Panc1 (cell line): ENCODE measurements at regions not wholly inside any gene's neighbourhood (a gene's known extent, or its start where the extent isn't known, plus 50 kb on each side); places are given as distances from the start of the nearest gene placed in this dataset.

Source experiments
- ATAC-seq: fragments of 200-7000 bp; cut with Tn5 transposase; 2 replicates; pipeline ENCODE4 v1.9.1; 2020; ENCODE audit warnings: mild to moderate bottlenecking, moderate library complexity
- BruUV-seq: library from RNA; stranded (reverse); fragments of 400-500 nt; replicated peaks from 2 replicates; lab custom pipeline; 2021; lab: Mats Ljungman, UMichigan
- CTCF ChIA-PET: fragments of 300-600 bp; sonication (Branson Sonifier 250); formaldehyde crosslinking; loops from one replicate; lab custom pipeline; 2022; ENCODE audit warnings: antibody characterized with exemption; lab: Charles Lee
- POLR2A ChIA-PET: fragments of 300-600 bp; sonication (Branson Sonifier 250); formaldehyde crosslinking; loops from one replicate; lab custom pipeline; 2022; ENCODE audit warnings: antibody characterized with exemption; lab: Charles Lee
- DNase-seq: peaks from one replicate; pipeline ENCODE4 v3.0.0-alpha.2; 2010; ENCODE audit warnings: low read depth, low spot score
- H3K27ac ChIP-seq: 2 replicates; pipeline ENCODE4 v1.5.1; 2011; ENCODE audit warnings: mild to moderate bottlenecking, low read length, inconsistent platforms
- H3K27me3 ChIP-seq: fragments of 200-500 bp; sonication (Bioruptor generic); 2 replicates; pipeline ENCODE4 v1.6.0; 2014; ENCODE audit warnings: low read length, inconsistent platforms; ENCODE audit not compliant: control insufficient read depth, insufficient read depth
- H3K36me3 ChIP-seq: fragments of 200-500 bp; sonication (Bioruptor generic); 2 replicates; pipeline ENCODE4 v1.5.1; 2014; ENCODE audit warnings: inconsistent platforms, mild to moderate bottlenecking, low read length, moderate library complexity; ENCODE audit not compliant: control insufficient read depth, insufficient read depth
- H3K4me1 ChIP-seq: 2 replicates; pipeline ENCODE4 v1.5.1; 2011; ENCODE audit warnings: inconsistent platforms, mild to moderate bottlenecking, low read length, moderate library complexity; ENCODE audit not compliant: control insufficient read depth, insufficient read depth
- H3K4me3 ChIP-seq, 2 experiments: 2 replicates each; pipeline ENCODE4 v1.5.1; 2011 to 2012; ENCODE audit warnings: low read depth in 2 of 2, low read length in 2 of 2, mild to moderate bottlenecking in 2 of 2, inconsistent platforms in 1 of 2, moderate library complexity in 1 of 2
- H3K9me3 ChIP-seq: fragments of 200-500 bp; sonication (Bioruptor generic); 2 replicates; pipeline ENCODE4 v1.5.1; 2014; ENCODE audit warnings: low read depth, mild to moderate bottlenecking, inconsistent platforms, low read length, moderate library complexity; ENCODE audit not compliant: control insufficient read depth, insufficient read depth
- POLR2AphosphoS5 ChIP-seq: IDR thresholded peaks from 2 replicates; pipeline ENCODE4 v1.6.1; 2012; ENCODE audit warnings: mild to moderate bottlenecking, low read depth, low read length, moderate library complexity
- SIN3A ChIP-seq: IDR thresholded peaks from 2 replicates; pipeline ENCODE4 v1.6.1; 2012; ENCODE audit warnings: low read depth, mild to moderate bottlenecking, low read length, moderate library complexity, borderline replicate concordance; ENCODE audit not compliant: insufficient read depth
- TCF7L2 ChIP-seq: IDR thresholded peaks from 2 replicates; pipeline ENCODE4 v1.6.1; 2011; ENCODE audit warnings: mild to moderate bottlenecking, low read depth, low read length, inconsistent platforms
- in situ Hi-C: cut with HindIII; loops from 2 replicates; pipeline ENCODE4 v1.10.0; 2016; ENCODE audit warnings: low sequenced_read_pairs, low pct_unique_long_range_greater_than_20kb
- intact Hi-C: fragments of 100-400 bp; cut with micrococcal nuclease; formaldehyde crosslinking; loops from one replicate; pipeline ENCODE4 v1.10.0; 2022; ENCODE audit not compliant: unreplicated experiment
- TF ChIP-seq, protein P1 (sequence below), 2 experiments: IDR thresholded peaks; 2 replicates each; pipeline ENCODE4 v1.6.1; 2011 to 2012; ENCODE audit warnings: low read depth in 2 of 2, control low read depth in 1 of 2, low read length in 1 of 2, mild to moderate bottlenecking in 1 of 2, moderate library complexity in 1 of 2; ENCODE audit not compliant: insufficient read depth in 1 of 2
- TF ChIP-seq, protein P2 (sequence below): fragments of 450-650 bp; IDR thresholded peaks from 2 replicates; pipeline ENCODE4 v1.5.1; 2017; ENCODE audit warnings: mild to moderate bottlenecking

DNA sequence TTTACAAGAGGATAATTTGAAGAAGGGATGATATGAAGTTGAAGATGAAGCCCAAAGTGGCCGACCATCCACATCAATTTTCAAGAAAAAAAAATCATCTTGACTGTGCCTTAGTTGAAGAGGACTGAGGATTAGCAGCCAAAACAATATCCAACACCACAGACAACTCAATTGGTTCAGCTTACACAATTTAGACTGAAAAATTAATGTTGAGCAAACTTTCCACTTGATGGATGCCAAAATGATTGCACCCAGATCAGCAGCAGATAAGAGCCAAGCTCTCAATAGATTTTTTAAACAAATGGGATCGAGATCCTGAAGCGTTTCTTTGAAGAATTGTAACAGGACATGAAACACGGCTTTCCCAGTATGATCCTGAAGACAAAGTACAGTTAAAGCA, 163.2 kb downstream of the GADD45G start:
- intact Hi-C loops (no loop called here), in situ Hi-C loops (no loop called here)
- Histone ChIP-seq H3K4me1 (no peaks in the 10 kb centered on the region), H3K9me3 (no peaks in the 10 kb centered on the region), H3K27ac (no peak overlapping the region), H3K27me3 (no peaks in the 10 kb centered on the region), H3K4me3 (no peak overlapping the region), H3K36me3 (no peaks in the 10 kb centered on the region)
- no TSS peak for BruUV-seq
- no peak for DNase-seq
- no peak for ATAC-seq
- ChIA-PET POLR2A (no interaction called here), CTCF (no interaction called here)
- TF ChIP-seq POLR2AphosphoS5 (no peak), SIN3A (no peak)
- TF ChIP-seq, protein P1, sequence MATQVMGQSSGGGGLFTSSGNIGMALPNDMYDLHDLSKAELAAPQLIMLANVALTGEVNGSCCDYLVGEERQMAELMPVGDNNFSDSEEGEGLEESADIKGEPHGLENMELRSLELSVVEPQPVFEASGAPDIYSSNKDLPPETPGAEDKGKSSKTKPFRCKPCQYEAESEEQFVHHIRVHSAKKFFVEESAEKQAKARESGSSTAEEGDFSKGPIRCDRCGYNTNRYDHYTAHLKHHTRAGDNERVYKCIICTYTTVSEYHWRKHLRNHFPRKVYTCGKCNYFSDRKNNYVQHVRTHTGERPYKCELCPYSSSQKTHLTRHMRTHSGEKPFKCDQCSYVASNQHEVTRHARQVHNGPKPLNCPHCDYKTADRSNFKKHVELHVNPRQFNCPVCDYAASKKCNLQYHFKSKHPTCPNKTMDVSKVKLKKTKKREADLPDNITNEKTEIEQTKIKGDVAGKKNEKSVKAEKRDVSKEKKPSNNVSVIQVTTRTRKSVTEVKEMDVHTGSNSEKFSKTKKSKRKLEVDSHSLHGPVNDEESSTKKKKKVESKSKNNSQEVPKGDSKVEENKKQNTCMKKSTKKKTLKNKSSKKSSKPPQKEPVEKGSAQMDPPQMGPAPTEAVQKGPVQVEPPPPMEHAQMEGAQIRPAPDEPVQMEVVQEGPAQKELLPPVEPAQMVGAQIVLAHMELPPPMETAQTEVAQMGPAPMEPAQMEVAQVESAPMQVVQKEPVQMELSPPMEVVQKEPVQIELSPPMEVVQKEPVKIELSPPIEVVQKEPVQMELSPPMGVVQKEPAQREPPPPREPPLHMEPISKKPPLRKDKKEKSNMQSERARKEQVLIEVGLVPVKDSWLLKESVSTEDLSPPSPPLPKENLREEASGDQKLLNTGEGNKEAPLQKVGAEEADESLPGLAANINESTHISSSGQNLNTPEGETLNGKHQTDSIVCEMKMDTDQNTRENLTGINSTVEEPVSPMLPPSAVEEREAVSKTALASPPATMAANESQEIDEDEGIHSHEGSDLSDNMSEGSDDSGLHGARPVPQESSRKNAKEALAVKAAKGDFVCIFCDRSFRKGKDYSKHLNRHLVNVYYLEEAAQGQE (IDR thresholded peaks at IDR 0.05; ENCODE audit: insufficient read depth in 1 of 2, low read depth in 2 of 2, low read length in 1 of 2), result no peak

DNA sequence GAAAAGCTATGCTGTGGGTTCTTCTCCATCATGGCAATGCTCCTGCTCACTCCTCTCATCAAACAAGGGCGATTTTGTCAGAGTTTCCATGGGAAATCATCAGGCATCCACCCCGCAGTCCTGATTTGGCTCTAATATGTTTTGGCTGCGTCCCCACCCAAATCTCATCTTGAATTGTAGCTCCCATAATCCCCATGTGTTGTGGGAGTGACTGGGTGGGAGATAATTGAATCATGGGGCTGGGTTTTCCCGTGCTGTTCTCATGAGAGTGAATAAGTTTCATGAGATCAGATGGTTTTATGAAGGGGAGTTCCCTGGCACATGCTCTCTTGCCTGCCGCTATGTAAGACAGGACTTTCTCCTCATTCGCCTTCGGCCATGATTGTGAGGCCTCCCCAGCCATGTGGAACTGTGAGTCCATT, 163.8 kb downstream of the GADD45G start:
- ChIA-PET POLR2A (no interaction called here), CTCF (no interaction called here)
- no peaks in the 10 kb centered on the region for H3K27me3 ChIP-seq

More for the DNA sequence above, 163.8 kb downstream of the GADD45G start:
- DNase-seq, result no peak
- H3K4me3 ChIP-seq, result no peak overlapping the region
- in situ Hi-C loops, result no loop called here
- BruUV-seq, result no TSS peak
- ATAC-seq, result no peak
- H3K9me3 ChIP-seq, result no peaks in the 10 kb centered on the region
- intact Hi-C loops, result no loop called here
- H3K36me3 ChIP-seq, result no peaks in the 10 kb centered on the region
- TF ChIP-seq TCF7L2 (no peak), SIN3A (no peak), POLR2AphosphoS5 (no peak)
- TF ChIP-seq, protein P2, sequence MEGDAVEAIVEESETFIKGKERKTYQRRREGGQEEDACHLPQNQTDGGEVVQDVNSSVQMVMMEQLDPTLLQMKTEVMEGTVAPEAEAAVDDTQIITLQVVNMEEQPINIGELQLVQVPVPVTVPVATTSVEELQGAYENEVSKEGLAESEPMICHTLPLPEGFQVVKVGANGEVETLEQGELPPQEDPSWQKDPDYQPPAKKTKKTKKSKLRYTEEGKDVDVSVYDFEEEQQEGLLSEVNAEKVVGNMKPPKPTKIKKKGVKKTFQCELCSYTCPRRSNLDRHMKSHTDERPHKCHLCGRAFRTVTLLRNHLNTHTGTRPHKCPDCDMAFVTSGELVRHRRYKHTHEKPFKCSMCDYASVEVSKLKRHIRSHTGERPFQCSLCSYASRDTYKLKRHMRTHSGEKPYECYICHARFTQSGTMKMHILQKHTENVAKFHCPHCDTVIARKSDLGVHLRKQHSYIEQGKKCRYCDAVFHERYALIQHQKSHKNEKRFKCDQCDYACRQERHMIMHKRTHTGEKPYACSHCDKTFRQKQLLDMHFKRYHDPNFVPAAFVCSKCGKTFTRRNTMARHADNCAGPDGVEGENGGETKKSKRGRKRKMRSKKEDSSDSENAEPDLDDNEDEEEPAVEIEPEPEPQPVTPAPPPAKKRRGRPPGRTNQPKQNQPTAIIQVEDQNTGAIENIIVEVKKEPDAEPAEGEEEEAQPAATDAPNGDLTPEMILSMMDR, result no peak
- TF ChIP-seq, protein P1 (IDR thresholded peaks at IDR 0.05; ENCODE audit: insufficient read depth in 1 of 2, low read depth in 2 of 2, low read length in 1 of 2), result no peak
- no peak overlapping the region for H3K27ac ChIP-seq
- H3K4me1 ChIP-seq, result no peaks in the 10 kb centered on the region
